Gastroesophageal sphincter (tissue), 3 donors: ENCODE measurements at regions not wholly inside any gene's neighbourhood (a gene's known extent, or its start where the extent isn't known, plus 50 kb on each side); places are given as distances from the start of the nearest gene placed in this dataset.

Source experiments
- CTCF ChIP-seq, 4 experiments: fragments of 200-600 bp in 2 of 4; fragments of 450-650 bp in 2 of 4; sonication (generic) in 1 of 4; IDR thresholded peaks; one replicate each; pipeline ENCODE4 v1.5.1; 2017 to 2019; ENCODE audit warnings: antibody characterized with exemption in 4 of 4, mild to moderate bottlenecking in 2 of 4, moderate library complexity in 2 of 4
- POLR2AphosphoS5 ChIP-seq: sonication (generic); formaldehyde crosslinking; IDR thresholded peaks from one replicate; pipeline ENCODE4 v1.6.1; 2017; ENCODE audit warnings: antibody characterized with exemption

- TF ChIP-seq CTCF (IDR thresholded peaks at IDR 0.05) (no peak), POLR2AphosphoS5 (no peak)
Measured at GRCh38 chr6:8688821-8689220, 253.5 kb upstream of the SLC35B3 start.
